HG03103 (cell line): ENCODE measurements at regions not wholly inside any gene's neighbourhood (a gene's known extent, or its start where the extent isn't known, plus 50 kb on each side); places are given as distances from the start of the nearest gene placed in this dataset.

ENCODE experiments used
- ATAC-seq: cut with Tn5 transposase; IDR thresholded peaks from one replicate; pipeline ENCODE4 v1.9.1; 2021; ENCODE audit warnings: low read depth; ENCODE audit not compliant: unreplicated experiment

GRCh38 chr4:100970414-100970813 lies 376.9 kb downstream of the PPP3CA start:
- ATAC-seq = no peak

GRCh38 chr4:100969925-100970324 lies 377.4 kb downstream of the PPP3CA start:
- ATAC-seq = no peak

- ATAC-seq = no peak
Measured at GRCh38 chr4:100968046-100968445, 379.3 kb downstream of the PPP3CA start.

GRCh38 chr4:100963627-100964026 lies 383.7 kb downstream of the PPP3CA start:
- ATAC-seq = no peak

GRCh38 chr4:100962698-100963097 lies 384.6 kb downstream of the PPP3CA start:
- ATAC-seq = no peak

- ATAC-seq = no peak
Measured at GRCh38 chr4:100960232-100960631, 387.1 kb downstream of the PPP3CA start.

GRCh38 chr4:100954046-100954445 lies 393.3 kb downstream of the PPP3CA start:
- no peak for ATAC-seq

- no peak for ATAC-seq
Measured at GRCh38 chr4:100953616-100954015, 393.7 kb downstream of the PPP3CA start.

- no peak for ATAC-seq
Measured at GRCh38 chr4:100952590-100952989, 394.7 kb downstream of the PPP3CA start.

GRCh38 chr4:100949350-100949935 lies 397.9 kb downstream of the PPP3CA start:
- ATAC-seq = no peak

GRCh38 chr4:100948911-100949310 lies 398.4 kb downstream of the PPP3CA start:
- ATAC-seq = no peak

- no peak for ATAC-seq
Measured at GRCh38 chr4:100945789-100946188, 401.5 kb downstream of the PPP3CA start.

GRCh38 chr4:100938698-100939097 lies 408.6 kb downstream of the PPP3CA start:
- ATAC-seq = no peak

GRCh38 chr4:100936661-100937375 lies 410.5 kb downstream of the PPP3CA start:
- ATAC-seq = no peak

GRCh38 chr4:100935090-100935489 lies 412.2 kb downstream of the PPP3CA start:
- ATAC-seq = no peak

- no peak for ATAC-seq
Measured at GRCh38 chr4:100933628-100934027, 413.7 kb downstream of the PPP3CA start.

GRCh38 chr4:100929758-100930157 lies 411.9 kb upstream of the EMCN start:
- ATAC-seq = no peak

- no peak for ATAC-seq
Measured at GRCh38 chr4:100929135-100929534, 411.3 kb upstream of the EMCN start.

GRCh38 chr4:100926039-100926717 lies 408.4 kb upstream of the EMCN start:
- ATAC-seq = no peak

GRCh38 chr4:100913685-100914084 lies 395.9 kb upstream of the EMCN start:
- no peak for ATAC-seq

- no peak for ATAC-seq
Measured at GRCh38 chr4:100908540-100908939, 390.7 kb upstream of the EMCN start.
